ENCODE measurements at regions not wholly inside any gene's neighbourhood (a gene's known extent, or its start where the extent isn't known, plus 50 kb on each side); places are given as distances from the start of the nearest gene placed in this dataset.

GRCh38 chr21:26394341-26394740 is 178.7 kb downstream of the CYYR1 start:
- TF ChIP-seq CTCF (conservative IDR thresholded peaks at IDR 0.05; ENCODE audit: low read depth in 2 of 2) = no peak
- TF ChIP-seq REST (IDR thresholded peaks at IDR 0.05; ENCODE audit: unreplicated experiment) = no peak
- no peak for TF ChIP-seq ZNF462 (CRISPR knock-in tag; IDR thresholded peaks at IDR 0.05)
- no peak for TF ChIP-seq POLR2AphosphoS5 (IDR thresholded peaks at IDR 0.05; ENCODE audit: low read depth)
- no peak for TF ChIP-seq EZH2 (IDR thresholded peaks at IDR 0.05; ENCODE audit: low read depth, unreplicated experiment)
- TF ChIP-seq CREB1 (CRISPR knock-in tag; IDR thresholded peaks at IDR 0.05; ENCODE audit: low read depth) = no peak
- no peak for TF ChIP-seq EZH2phosphoT487 (IDR thresholded peaks at IDR 0.05; ENCODE audit: unreplicated experiment)
- no peak for TF ChIP-seq STAT1 (IDR thresholded peaks at IDR 0.05; ENCODE audit: unreplicated experiment)
- TF ChIP-seq NANOG (IDR thresholded peaks at IDR 0.05; ENCODE audit: borderline replicate concordance) = no peak
- TF ChIP-seq JUNB (IDR thresholded peaks at IDR 0.05; ENCODE audit: unreplicated experiment) = no peak
- no peak for TF ChIP-seq ZNF114 (CRISPR knock-in tag; IDR thresholded peaks at IDR 0.05)

All from GM23338 (cell line).